ENCODE measurements at regions not wholly inside any gene's neighbourhood (a gene's known extent, or its start where the extent isn't known, plus 50 kb on each side); places are given as distances from the start of the nearest gene placed in this dataset.

- Histone ChIP-seq H3K36me3 (no peaks in the 10 kb centered on the region), H3K4me1 (no peaks in the 10 kb centered on the region), H3K9me3 (no peaks in the 10 kb centered on the region), H3K4me3 (no peak overlapping the region), H3K27ac (no peak overlapping the region), H3K27me3 (replicated peaks in 1 of 7) (peaks cover 0 to 25% (median 0%) of the 10 kb centered on the region in 7 donors)
- intact Hi-C loops (cut with DNase I; ENCODE audit: low total_unique reads), result no loop called here
- TF ChIP-seq CTCF (IDR thresholded peaks at IDR 0.05 in 8 of 11, conservative IDR thresholded peaks at IDR 0.05 in 3 of 11), result no peak
- TF ChIP-seq POLR2A (IDR thresholded peaks at IDR 0.05), result no peak
- TF ChIP-seq POLR2AphosphoS5 (IDR thresholded peaks at IDR 0.05), result no peak
- no peak for DNase-seq
- WGBS, 5 donors, result 77 to 85% (median 84%) methylated on average over 19 of the region's 19 CpGs
Observed at GRCh38 chr2:2787301-2787907, 456.3 kb upstream of the MYT1L start.

- H3K36me3 ChIP-seq, result no peaks in the 10 kb centered on the region
- no peak overlapping the region for H3K4me3 ChIP-seq
- peaks cover 0 to 21% (median 0%) of the 10 kb centered on the region in 7 donors for H3K27me3 ChIP-seq (replicated peaks in 1 of 7)
- H3K27ac ChIP-seq, result no peak overlapping the region
- peaks cover 0 to 9% (median 0%) of the 10 kb centered on the region in 8 donors for H3K9me3 ChIP-seq
- H3K4me1 ChIP-seq, result no peaks in the 10 kb centered on the region
- no peak for DNase-seq
- 66 to 75% (median 72%) methylated on average over 9 of the region's 9 CpGs for WGBS, 5 donors
- intact Hi-C loops (cut with DNase I; ENCODE audit: low total_unique reads), result no loop called here
- TF ChIP-seq CTCF (IDR thresholded peaks at IDR 0.05 in 8 of 11, conservative IDR thresholded peaks at IDR 0.05 in 3 of 11), result no peak
- TF ChIP-seq POLR2AphosphoS5 (IDR thresholded peaks at IDR 0.05), result no peak
- no peak for TF ChIP-seq POLR2A (IDR thresholded peaks at IDR 0.05)
Observed at GRCh38 chr2:2782007-2782406, 450.9 kb upstream of the MYT1L start.

- 56 to 62% (median 58%) methylated on average over 3 of the region's 3 CpGs for WGBS, 5 donors
- peak; percentile 42 for DNase-seq
Observed at GRCh38 chr2:2779727-2780126, 448.7 kb upstream of the MYT1L start.

More at GRCh38 chr2:2779727-2780126, 448.7 kb upstream of the MYT1L start:
- Histone ChIP-seq H3K4me3 (no peak overlapping the region), H3K27ac (no peak overlapping the region), H3K4me1 (no peaks in the 10 kb centered on the region), H3K9me3 (peaks cover 0 to 9% (median 0%) of the 10 kb centered on the region in 8 donors), H3K36me3 (no peaks in the 10 kb centered on the region), H3K27me3 (replicated peaks in 1 of 7) (peaks cover 0 to 21% (median 0%) of the 10 kb centered on the region in 7 donors)
- intact Hi-C loops (cut with DNase I; ENCODE audit: low total_unique reads), result no loop called here
- TF ChIP-seq POLR2AphosphoS5 (IDR thresholded peaks at IDR 0.05), result no peak
- TF ChIP-seq CTCF (IDR thresholded peaks at IDR 0.05 in 8 of 11, conservative IDR thresholded peaks at IDR 0.05 in 3 of 11), result no peak
- no peak for TF ChIP-seq POLR2A (IDR thresholded peaks at IDR 0.05)

Data from spleen (tissue), 11 donors.